ENCODE measurements at regions not wholly inside any gene's neighbourhood (a gene's known extent, or its start where the extent isn't known, plus 50 kb on each side); places are given as distances from the start of the nearest gene placed in this dataset.

- TF ChIP-seq RAD21 (IDR thresholded peaks at IDR 0.05; ENCODE audit: low read length) (no peak), TAF1 (IDR thresholded peaks at IDR 0.05; ENCODE audit: borderline replicate concordance, low read depth, low read length) (no peak), FOXM1 (IDR thresholded peaks at IDR 0.05; ENCODE audit: low read depth) (no peak), SMC3 (IDR thresholded peaks at IDR 0.05; ENCODE audit: low read depth, low read length) (no peak)
- TF ChIP-seq, protein P1, sequence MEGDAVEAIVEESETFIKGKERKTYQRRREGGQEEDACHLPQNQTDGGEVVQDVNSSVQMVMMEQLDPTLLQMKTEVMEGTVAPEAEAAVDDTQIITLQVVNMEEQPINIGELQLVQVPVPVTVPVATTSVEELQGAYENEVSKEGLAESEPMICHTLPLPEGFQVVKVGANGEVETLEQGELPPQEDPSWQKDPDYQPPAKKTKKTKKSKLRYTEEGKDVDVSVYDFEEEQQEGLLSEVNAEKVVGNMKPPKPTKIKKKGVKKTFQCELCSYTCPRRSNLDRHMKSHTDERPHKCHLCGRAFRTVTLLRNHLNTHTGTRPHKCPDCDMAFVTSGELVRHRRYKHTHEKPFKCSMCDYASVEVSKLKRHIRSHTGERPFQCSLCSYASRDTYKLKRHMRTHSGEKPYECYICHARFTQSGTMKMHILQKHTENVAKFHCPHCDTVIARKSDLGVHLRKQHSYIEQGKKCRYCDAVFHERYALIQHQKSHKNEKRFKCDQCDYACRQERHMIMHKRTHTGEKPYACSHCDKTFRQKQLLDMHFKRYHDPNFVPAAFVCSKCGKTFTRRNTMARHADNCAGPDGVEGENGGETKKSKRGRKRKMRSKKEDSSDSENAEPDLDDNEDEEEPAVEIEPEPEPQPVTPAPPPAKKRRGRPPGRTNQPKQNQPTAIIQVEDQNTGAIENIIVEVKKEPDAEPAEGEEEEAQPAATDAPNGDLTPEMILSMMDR (IDR thresholded peaks at IDR 0.05), result no peak
Observed at GRCh38 chr13:23018143-23018542, 162.6 kb upstream of the SGCG start.

All from SK-N-SH (cell line).